SU-DHL-6 (cell line): ENCODE measurements at regions not wholly inside any gene's neighbourhood (a gene's known extent, or its start where the extent isn't known, plus 50 kb on each side); places are given as distances from the start of the nearest gene placed in this dataset.

ENCODE experiments used
- CTCF ChIP-seq: fragments of 200-600 bp; sonication (generic); IDR thresholded peaks from one replicate; pipeline ENCODE4 v1.5.1; 2017; ENCODE audit warnings: antibody characterized with exemption, mild to moderate bottlenecking, low read length, moderate library complexity; ENCODE audit not compliant: insufficient read depth, poor library complexity, severe bottlenecking
- EZH2phosphoT487 ChIP-seq: fragments of 200-600 bp; sonication (generic), shearing (Covaris generic); conservative IDR thresholded peaks from 2 replicates; pipeline ENCODE4 v1.6.1; 2018; ENCODE audit warnings: mild to moderate bottlenecking, antibody characterized with exemption, low read length, moderate library complexity, mixed read lengths

GRCh38 chr5:68661237-68661636, 432.6 kb upstream of the SLC30A5 start:
- TF ChIP-seq EZH2phosphoT487 (no peak), CTCF (no peak)
